K562 (cell line): ENCODE measurements at regions not wholly inside any gene's neighbourhood (a gene's known extent, or its start where the extent isn't known, plus 50 kb on each side); places are given as distances from the start of the nearest gene placed in this dataset.
A peak's percentile ranks its signal among the peaks of the same experiment; 100 is the strongest.

Experiments
- ATF7 ChIP-seq: fragments of 450-650 bp; IDR thresholded peaks from 2 replicates; pipeline ENCODE4 v1.7.1; 2014; ENCODE audit warnings: mild to moderate bottlenecking, moderate library complexity
- CEBPG ChIP-seq, 3 experiments: fragments of 200-800 bp in 1 of 3; sonication (Bioruptor generic) in 1 of 3; sonication (generic) in 1 of 3; formaldehyde crosslinking in 1 of 3; IDR thresholded peaks in 2 of 3; conservative IDR thresholded peaks in 1 of 3; 2 replicates each; pipeline versions ENCODE4 v1.6.1 to v1.8.0; 2016 to 2022; ENCODE audit warnings: missing compliant biosample characterization in 2 of 3, missing genetic modification characterization in 2 of 3, mild to moderate bottlenecking in 1 of 3, missing genetic modification reagents in 1 of 3
- ETV5 ChIP-seq: sonication (generic); formaldehyde crosslinking; IDR thresholded peaks from 2 replicates; pipeline ENCODE4 v1.4.0; 2020; ENCODE audit warnings: low read depth, mild to moderate bottlenecking, missing genetic modification reagents
- HSF4 ChIP-seq: fragments of 250-450 bp; sonication (Bioruptor Pico); IDR thresholded peaks from 2 replicates; pipeline ENCODE4 v2.1.2; 2022; ENCODE audit warnings: mild to moderate bottlenecking, moderate library complexity, borderline replicate concordance
- LCOR ChIP-seq: sonication (generic); formaldehyde crosslinking; IDR thresholded peaks from 2 replicates; pipeline ENCODE4 v1.8.0; 2022; ENCODE audit warnings: mild to moderate bottlenecking, missing genetic modification reagents
- MED1 ChIP-seq: sonication (generic); formaldehyde crosslinking; IDR thresholded peaks from 2 replicates; pipeline ENCODE4 v1.8.1; 2023; ENCODE audit warnings: missing genetic modification reagents, borderline replicate concordance
- NFE2L1 ChIP-seq: fragments of 450-650 bp; IDR thresholded peaks from 2 replicates; pipeline ENCODE4 v1.6.1; 2016; ENCODE audit warnings: missing genetic modification characterization, low read depth, mild to moderate bottlenecking, missing compliant biosample characterization, moderate library complexity, borderline replicate concordance
- POLR2B ChIP-seq: fragments of 450-650 bp; IDR thresholded peaks from 2 replicates; pipeline ENCODE4 v1.6.1; 2018; ENCODE audit warnings: low read depth; ENCODE audit not compliant: partially characterized antibody
- RAD21 ChIP-seq, 2 experiments: fragments of 250-450 bp in 1 of 2; fragments of 450-650 bp in 1 of 2; sonication (Bioruptor Pico) in 1 of 2; formaldehyde crosslinking in 1 of 2; IDR thresholded peaks in 1 of 2; conservative IDR thresholded peaks in 1 of 2; 2 replicates each; pipeline versions ENCODE4 v1.4.0 to v1.8.0; 2020 to 2022; ENCODE audit warnings: mild to moderate bottlenecking in 2 of 2, moderate library complexity in 1 of 2
- SMAD3 ChIP-seq: fragments of 450-650 bp; formaldehyde crosslinking; conservative IDR thresholded peaks from 2 replicates; pipeline ENCODE4 v1.4.0; 2020; ENCODE audit warnings: mild to moderate bottlenecking
- TRIM24 ChIP-seq, 2 experiments: fragments of 450-650 bp; IDR thresholded peaks; 2 replicates each; pipeline ENCODE4 v1.6.1; 2016
- TF ChIP-seq, protein P1 (sequence below): fragments of 250-450 bp; sonication (Bioruptor Pico); IDR thresholded peaks from 2 replicates; pipeline ENCODE4 v1.8.0; 2022; ENCODE audit warnings: inconsistent platforms
- TF ChIP-seq, protein P2 (sequence below): sonication (generic); formaldehyde crosslinking; IDR thresholded peaks from 2 replicates; pipeline ENCODE4 v1.8.0; 2022; ENCODE audit warnings: mild to moderate bottlenecking, missing genetic modification reagents
- TF ChIP-seq, protein P3 (sequence below): fragments of 450-650 bp; IDR thresholded peaks from 2 replicates; pipeline ENCODE4 v1.6.1; 2016; ENCODE audit warnings: borderline replicate concordance
- TF ChIP-seq, protein P4 (sequence below): sonication (generic); formaldehyde crosslinking; IDR thresholded peaks from 2 replicates; pipeline ENCODE4 v1.8.0; 2022; ENCODE audit warnings: missing genetic modification reagents, mild to moderate bottlenecking, moderate library complexity, borderline replicate concordance
- TF ChIP-seq, protein P5 (sequence below): sonication (generic); formaldehyde crosslinking; IDR thresholded peaks from 2 replicates; pipeline ENCODE4 v1.9.0; 2022; ENCODE audit warnings: mild to moderate bottlenecking, missing genetic modification reagents
- TF ChIP-seq, protein P6 (sequence below): fragments of 450-650 bp; formaldehyde crosslinking; IDR thresholded peaks from 2 replicates; pipeline ENCODE4 v1.4.0; 2020; ENCODE audit warnings: mild to moderate bottlenecking, moderate library complexity

DNA sequence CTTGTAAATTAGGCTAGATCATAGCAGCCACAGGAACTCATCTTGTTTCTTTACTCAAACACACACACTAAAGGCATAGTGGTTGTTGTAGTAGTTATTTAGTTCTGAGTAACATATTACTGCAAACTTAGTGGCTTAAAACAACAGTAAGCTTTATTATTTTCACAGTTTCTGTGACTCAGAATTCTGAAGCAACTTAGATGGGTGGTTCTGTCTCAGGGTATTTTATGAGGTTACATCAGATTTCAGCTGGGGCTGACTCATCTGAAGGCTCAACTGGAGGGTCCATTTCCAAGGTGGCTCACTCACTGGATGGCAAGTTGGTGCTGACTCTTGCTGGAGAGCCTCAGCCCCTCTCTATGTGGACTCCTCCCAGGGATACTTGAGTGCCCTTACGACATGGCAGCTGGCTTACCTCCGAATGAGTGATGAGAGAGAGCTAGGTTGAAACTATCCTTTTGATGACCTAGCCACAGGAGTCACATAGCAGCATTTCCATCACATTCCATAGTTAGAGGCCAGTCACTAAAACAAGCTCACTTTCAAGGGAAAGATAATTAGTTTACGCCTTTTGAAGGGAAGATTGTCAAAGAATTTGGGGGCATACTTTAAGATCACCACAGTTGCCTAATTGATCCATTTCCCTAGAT is 101.0 kb upstream of the PRNP start (continued):
- TF ChIP-seq, protein P1, sequence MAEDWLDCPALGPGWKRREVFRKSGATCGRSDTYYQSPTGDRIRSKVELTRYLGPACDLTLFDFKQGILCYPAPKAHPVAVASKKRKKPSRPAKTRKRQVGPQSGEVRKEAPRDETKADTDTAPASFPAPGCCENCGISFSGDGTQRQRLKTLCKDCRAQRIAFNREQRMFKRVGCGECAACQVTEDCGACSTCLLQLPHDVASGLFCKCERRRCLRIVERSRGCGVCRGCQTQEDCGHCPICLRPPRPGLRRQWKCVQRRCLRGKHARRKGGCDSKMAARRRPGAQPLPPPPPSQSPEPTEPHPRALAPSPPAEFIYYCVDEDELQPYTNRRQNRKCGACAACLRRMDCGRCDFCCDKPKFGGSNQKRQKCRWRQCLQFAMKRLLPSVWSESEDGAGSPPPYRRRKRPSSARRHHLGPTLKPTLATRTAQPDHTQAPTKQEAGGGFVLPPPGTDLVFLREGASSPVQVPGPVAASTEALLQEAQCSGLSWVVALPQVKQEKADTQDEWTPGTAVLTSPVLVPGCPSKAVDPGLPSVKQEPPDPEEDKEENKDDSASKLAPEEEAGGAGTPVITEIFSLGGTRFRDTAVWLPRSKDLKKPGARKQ (CRISPR knock-in tag) = no peak
- TF ChIP-seq LCOR (CRISPR knock-in tag) (no peak), ETV5 (CRISPR knock-in tag) (no peak), POLR2B (no peak), MED1 (CRISPR knock-in tag) (no peak), HSF4 (CRISPR knock-in tag) (no peak), ATF7 (peak; percentile 31; the same call in 1 of the 2 replicates), TRIM24 (IDR thresholded peaks at IDR 0.05) (peak; percentile 74 to 84; a peak in 2 of 4 replicates), RAD21 (CRISPR knock-in tag; conservative IDR thresholded peaks at IDR 0.05 in 1 of 2, IDR thresholded peaks at IDR 0.05 in 1 of 2) (no peak), SMAD3 (CRISPR knock-in tag) (no peak), NFE2L1 (tag) (no peak), CEBPG (CRISPR knock-in tag; IDR thresholded peaks at IDR 0.05) (peak; percentile 66), CEBPG (tag; conservative IDR thresholded peaks at IDR 0.05 in 1 of 2, IDR thresholded peaks at IDR 0.05 in 1 of 2) (peak; percentile 62 to 95)
- TF ChIP-seq, protein P2, sequence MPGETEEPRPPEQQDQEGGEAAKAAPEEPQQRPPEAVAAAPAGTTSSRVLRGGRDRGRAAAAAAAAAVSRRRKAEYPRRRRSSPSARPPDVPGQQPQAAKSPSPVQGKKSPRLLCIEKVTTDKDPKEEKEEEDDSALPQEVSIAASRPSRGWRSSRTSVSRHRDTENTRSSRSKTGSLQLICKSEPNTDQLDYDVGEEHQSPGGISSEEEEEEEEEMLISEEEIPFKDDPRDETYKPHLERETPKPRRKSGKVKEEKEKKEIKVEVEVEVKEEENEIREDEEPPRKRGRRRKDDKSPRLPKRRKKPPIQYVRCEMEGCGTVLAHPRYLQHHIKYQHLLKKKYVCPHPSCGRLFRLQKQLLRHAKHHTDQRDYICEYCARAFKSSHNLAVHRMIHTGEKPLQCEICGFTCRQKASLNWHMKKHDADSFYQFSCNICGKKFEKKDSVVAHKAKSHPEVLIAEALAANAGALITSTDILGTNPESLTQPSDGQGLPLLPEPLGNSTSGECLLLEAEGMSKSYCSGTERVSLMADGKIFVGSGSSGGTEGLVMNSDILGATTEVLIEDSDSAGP (CRISPR knock-in tag) = no peak
- TF ChIP-seq, protein P3, sequence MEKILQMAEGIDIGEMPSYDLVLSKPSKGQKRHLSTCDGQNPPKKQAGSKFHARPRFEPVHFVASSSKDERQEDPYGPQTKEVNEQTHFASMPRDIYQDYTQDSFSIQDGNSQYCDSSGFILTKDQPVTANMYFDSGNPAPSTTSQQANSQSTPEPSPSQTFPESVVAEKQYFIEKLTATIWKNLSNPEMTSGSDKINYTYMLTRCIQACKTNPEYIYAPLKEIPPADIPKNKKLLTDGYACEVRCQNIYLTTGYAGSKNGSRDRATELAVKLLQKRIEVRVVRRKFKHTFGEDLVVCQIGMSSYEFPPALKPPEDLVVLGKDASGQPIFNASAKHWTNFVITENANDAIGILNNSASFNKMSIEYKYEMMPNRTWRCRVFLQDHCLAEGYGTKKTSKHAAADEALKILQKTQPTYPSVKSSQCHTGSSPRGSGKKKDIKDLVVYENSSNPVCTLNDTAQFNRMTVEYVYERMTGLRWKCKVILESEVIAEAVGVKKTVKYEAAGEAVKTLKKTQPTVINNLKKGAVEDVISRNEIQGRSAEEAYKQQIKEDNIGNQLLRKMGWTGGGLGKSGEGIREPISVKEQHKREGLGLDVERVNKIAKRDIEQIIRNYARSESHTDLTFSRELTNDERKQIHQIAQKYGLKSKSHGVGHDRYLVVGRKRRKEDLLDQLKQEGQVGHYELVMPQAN = no peak
- TF ChIP-seq, protein P4, sequence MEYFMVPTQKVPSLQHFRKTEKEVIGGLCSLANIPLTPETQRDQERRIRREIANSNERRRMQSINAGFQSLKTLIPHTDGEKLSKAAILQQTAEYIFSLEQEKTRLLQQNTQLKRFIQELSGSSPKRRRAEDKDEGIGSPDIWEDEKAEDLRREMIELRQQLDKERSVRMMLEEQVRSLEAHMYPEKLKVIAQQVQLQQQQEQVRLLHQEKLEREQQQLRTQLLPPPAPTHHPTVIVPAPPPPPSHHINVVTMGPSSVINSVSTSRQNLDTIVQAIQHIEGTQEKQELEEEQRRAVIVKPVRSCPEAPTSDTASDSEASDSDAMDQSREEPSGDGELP (CRISPR knock-in tag) = peak; percentile 53; the same call in 1 of the 2 replicates
- TF ChIP-seq, protein P5, sequence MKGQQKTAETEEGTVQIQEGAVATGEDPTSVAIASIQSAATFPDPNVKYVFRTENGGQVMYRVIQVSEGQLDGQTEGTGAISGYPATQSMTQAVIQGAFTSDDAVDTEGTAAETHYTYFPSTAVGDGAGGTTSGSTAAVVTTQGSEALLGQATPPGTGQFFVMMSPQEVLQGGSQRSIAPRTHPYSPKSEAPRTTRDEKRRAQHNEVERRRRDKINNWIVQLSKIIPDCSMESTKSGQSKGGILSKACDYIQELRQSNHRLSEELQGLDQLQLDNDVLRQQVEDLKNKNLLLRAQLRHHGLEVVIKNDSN (CRISPR knock-in tag) = no peak
- TF ChIP-seq, protein P6, sequence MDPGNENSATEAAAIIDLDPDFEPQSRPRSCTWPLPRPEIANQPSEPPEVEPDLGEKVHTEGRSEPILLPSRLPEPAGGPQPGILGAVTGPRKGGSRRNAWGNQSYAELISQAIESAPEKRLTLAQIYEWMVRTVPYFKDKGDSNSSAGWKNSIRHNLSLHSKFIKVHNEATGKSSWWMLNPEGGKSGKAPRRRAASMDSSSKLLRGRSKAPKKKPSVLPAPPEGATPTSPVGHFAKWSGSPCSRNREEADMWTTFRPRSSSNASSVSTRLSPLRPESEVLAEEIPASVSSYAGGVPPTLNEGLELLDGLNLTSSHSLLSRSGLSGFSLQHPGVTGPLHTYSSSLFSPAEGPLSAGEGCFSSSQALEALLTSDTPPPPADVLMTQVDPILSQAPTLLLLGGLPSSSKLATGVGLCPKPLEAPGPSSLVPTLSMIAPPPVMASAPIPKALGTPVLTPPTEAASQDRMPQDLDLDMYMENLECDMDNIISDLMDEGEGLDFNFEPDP (CRISPR knock-in tag) = no peak
